CD4-positive, alpha-beta T cell treated with Interleukin-17A for 4 hours (primary cell): ENCODE measurements at regions not wholly inside any gene's neighbourhood (a gene's known extent, or its start where the extent isn't known, plus 50 kb on each side); places are given as distances from the start of the nearest gene placed in this dataset.

Source experiments
- DNase-seq: peaks from one replicate; pipeline ENCODE4 v3.0.0-alpha.2; 2020; ENCODE audit warnings: mixed read lengths

GRCh38 chr4:158006990-158007389 is 165.8 kb downstream of the GASK1B start:
- DNase-seq, result no peak

- no peak for DNase-seq
Measured at GRCh38 chr4:158005021-158005420, 167.8 kb downstream of the GASK1B start.

GRCh38 chr4:158004101-158004500 is 168.7 kb downstream of the GASK1B start:
- no peak for DNase-seq

GRCh38 chr4:158003212-158003611 is 169.6 kb downstream of the GASK1B start:
- DNase-seq, result no peak

GRCh38 chr4:158002173-158002572 is 170.7 kb downstream of the GASK1B start:
- DNase-seq, result no peak

GRCh38 chr4:158001756-158002155 is 171.1 kb downstream of the GASK1B start:
- DNase-seq, result no peak

- DNase-seq, result no peak
Measured at GRCh38 chr4:157999723-158000122, 173.1 kb downstream of the GASK1B start.

GRCh38 chr4:157997296-157997695 is 175.5 kb downstream of the GASK1B start:
- DNase-seq, result no peak

GRCh38 chr4:157996061-157997028 is 176.5 kb downstream of the GASK1B start:
- no peak for DNase-seq

- DNase-seq, result no peak
Measured at GRCh38 chr4:157994863-157995262, 178.0 kb downstream of the GASK1B start.

GRCh38 chr4:157992948-157993839 is 179.6 kb downstream of the GASK1B start:
- DNase-seq, result no peak

GRCh38 chr4:157992038-157992705 is 180.7 kb downstream of the GASK1B start:
- DNase-seq, result peak; percentile 27

- DNase-seq, result no peak
Measured at GRCh38 chr4:157988641-157989040, 184.2 kb downstream of the GASK1B start.

- DNase-seq, result no peak
Measured at GRCh38 chr4:157984285-157984911, 188.4 kb downstream of the GASK1B start.

- DNase-seq, result no peak
Measured at GRCh38 chr4:157983300-157983699, 189.5 kb downstream of the GASK1B start.

GRCh38 chr4:157980158-157980557 is 192.7 kb downstream of the GASK1B start:
- DNase-seq, result no peak

GRCh38 chr4:157978680-157979361 is 194.0 kb downstream of the GASK1B start:
- peak; percentile 4 for DNase-seq

- no peak for DNase-seq
Measured at GRCh38 chr4:157977086-157977485, 195.7 kb downstream of the GASK1B start.

- no peak for DNase-seq
Measured at GRCh38 chr4:157973297-157973696, 199.5 kb downstream of the GASK1B start.

GRCh38 chr4:157964463-157964862 is 208.4 kb downstream of the GASK1B start:
- no peak for DNase-seq

- DNase-seq, result no peak
Measured at GRCh38 chr4:157961229-157961990, 211.4 kb downstream of the GASK1B start.
